IMR-90 (cell line): ENCODE measurements at regions not wholly inside any gene's neighbourhood (a gene's known extent, or its start where the extent isn't known, plus 50 kb on each side); places are given as distances from the start of the nearest gene placed in this dataset.

Experiments used
- ATAC-seq: fragments of 200-7000 bp; cut with Tn5 transposase; 2 replicates; pipeline ENCODE4 v1.9.1; 2020; ENCODE audit warnings: low read depth, mild to moderate bottlenecking, moderate library complexity
- BruUV-seq: library from RNA; stranded (reverse); fragments of 400-500 nt; replicated peaks from 2 replicates; lab custom pipeline; 2021; lab: Mats Ljungman, UMichigan
- CTCF ChIA-PET: fragments of 300-600 bp; formaldehyde crosslinking; extraction: SDS; loops from one replicate; lab custom pipeline; 2021; ENCODE audit warnings: antibody characterized with exemption; lab: Yijun Ruan, JAX
- POLR2A ChIA-PET: fragments of 300-600 bp; sonication (Branson Sonifier 250); formaldehyde crosslinking; loops from one replicate; lab custom pipeline; 2022; ENCODE audit warnings: antibody characterized with exemption; ENCODE audit not compliant: unreplicated experiment; lab: Charles Lee
- DNase-seq: peaks from one replicate; pipeline ENCODE4 v3.0.0; 2013
- H2AFZ ChIP-seq: replicated peaks from 2 replicates; pipeline ENCODE3; 2013; ENCODE audit warnings: low read length, mild to moderate bottlenecking; ENCODE audit not compliant: poor library complexity
- H2AK5ac ChIP-seq: 2 replicates; pipeline ENCODE4 v1.6.1; 2013; ENCODE audit warnings: low read depth, low read length, inconsistent platforms
- H2AK9ac ChIP-seq: replicated peaks from 2 replicates; pipeline ENCODE3; 2013; ENCODE audit warnings: mild to moderate bottlenecking, low read depth, low read length, moderate library complexity; ENCODE audit not compliant: poor library complexity
- H2BK120ac ChIP-seq: 2 replicates; pipeline ENCODE4 v1.6.1; 2013; ENCODE audit warnings: low read depth, low read length, inconsistent platforms
- H2BK15ac ChIP-seq: 3 replicates; pipeline ENCODE4 v1.6.1; 2013; ENCODE audit warnings: low read depth, low read length, inconsistent platforms
- H2BK20ac ChIP-seq: 2 replicates; pipeline ENCODE4 v1.6.1; 2013; ENCODE audit warnings: low read depth, mild to moderate bottlenecking, inconsistent platforms, low read length, moderate library complexity
- H2BK5ac ChIP-seq: 2 replicates; pipeline ENCODE4 v1.6.1; 2013; ENCODE audit warnings: mild to moderate bottlenecking, low read depth, low read length, inconsistent platforms; ENCODE audit not compliant: poor library complexity, severe bottlenecking
- H3K14ac ChIP-seq: replicated peaks from 2 replicates; pipeline ENCODE4 v1.6.1; 2013; ENCODE audit warnings: low read depth, low read length, inconsistent platforms
- H3K18ac ChIP-seq: 2 replicates; pipeline ENCODE4 v1.6.1; 2013; ENCODE audit warnings: low read depth, low read length, control low read depth
- H3K23ac ChIP-seq: 2 replicates; pipeline ENCODE4 v1.6.1; 2013; ENCODE audit warnings: low read depth, low read length, inconsistent platforms
- H3K27ac ChIP-seq: 2 replicates; pipeline ENCODE4 v1.5.1; 2013; ENCODE audit warnings: mild to moderate bottlenecking, control low read depth, low read length; ENCODE audit not compliant: insufficient read depth
- H3K27me3 ChIP-seq: 2 replicates; pipeline ENCODE4 v1.6.1; 2013; ENCODE audit warnings: low read length; ENCODE audit not compliant: control insufficient read depth, insufficient read depth
- H3K36me3 ChIP-seq: 2 replicates; pipeline ENCODE4 v1.6.1; 2013; ENCODE audit warnings: low read length, mixed read lengths; ENCODE audit not compliant: control insufficient read depth, insufficient read depth
- H3K4ac ChIP-seq: 2 replicates; pipeline ENCODE4 v1.6.1; 2013; ENCODE audit warnings: low read depth, low read length, inconsistent platforms
- H3K4me1 ChIP-seq: 2 replicates; pipeline ENCODE4 v1.6.1; 2013; ENCODE audit warnings: low read length, mixed read lengths; ENCODE audit not compliant: control insufficient read depth, insufficient read depth
- H3K4me2 ChIP-seq: 2 replicates; pipeline ENCODE4 v1.6.1; 2013; ENCODE audit warnings: low read depth, mild to moderate bottlenecking, control low read depth, low read length, moderate library complexity
- H3K4me3 ChIP-seq: 2 replicates; pipeline ENCODE4 v1.5.1; 2013; ENCODE audit warnings: low read depth, mild to moderate bottlenecking, control low read depth, low read length, moderate library complexity; ENCODE audit not compliant: insufficient read depth
- H3K56ac ChIP-seq: 2 replicates; pipeline ENCODE4 v1.6.1; 2013; ENCODE audit warnings: low read length, inconsistent platforms; ENCODE audit not compliant: insufficient read depth; ENCODE audit errors: extremely low read depth
- H3K79me1 ChIP-seq, 2 experiments: 2 replicates each; pipeline ENCODE4 v1.6.1; 2013; ENCODE audit warnings: low read length in 2 of 2, inconsistent platforms in 1 of 2, low read depth in 1 of 2
- H3K9ac ChIP-seq: 2 replicates; pipeline ENCODE4 v1.6.1; 2013; ENCODE audit warnings: low read depth, low read length, control low read depth
- H3K9me1 ChIP-seq: 2 replicates; pipeline ENCODE4 v1.6.1; 2013; ENCODE audit warnings: low read length, inconsistent platforms; ENCODE audit not compliant: insufficient read depth
- H3K9me3 ChIP-seq: 2 replicates; pipeline ENCODE4 v1.6.1; 2013; ENCODE audit warnings: low read length; ENCODE audit not compliant: control insufficient read depth, insufficient read depth
- H4K20me1 ChIP-seq: 2 replicates; pipeline ENCODE4 v1.6.1; 2013; ENCODE audit warnings: low read length, inconsistent platforms; ENCODE audit not compliant: insufficient read depth
- H4K5ac ChIP-seq: 2 replicates; pipeline ENCODE4 v1.6.1; 2013; ENCODE audit warnings: mild to moderate bottlenecking, low read depth, low read length, control low read depth
- H4K8ac ChIP-seq, 2 experiments: 2 replicates each; pipeline ENCODE4 v1.6.1; 2013; ENCODE audit warnings: low read depth in 2 of 2, low read length in 2 of 2, control low read depth in 1 of 2, inconsistent platforms in 1 of 2
- H4K91ac ChIP-seq: 2 replicates; pipeline ENCODE4 v1.6.1; 2013; ENCODE audit warnings: low read depth, low read length, inconsistent platforms; ENCODE audit not compliant: insufficient read depth
- BHLHE40 ChIP-seq: fragments of 150-350 bp; IDR thresholded peaks from 2 replicates; pipeline ENCODE4 v1.6.1; 2016; ENCODE audit warnings: mild to moderate bottlenecking, low read depth, low read length
- CHD1 ChIP-seq: IDR thresholded peaks from 2 replicates; pipeline ENCODE4 v1.6.1; 2012; ENCODE audit warnings: low read depth, low read length, improper control_type of control experiment
- FOS ChIP-seq: fragments of 150-350 bp; IDR thresholded peaks from 2 replicates; pipeline ENCODE4 v1.6.1; 2016; ENCODE audit warnings: low read depth, low read length
- MAFK ChIP-seq: IDR thresholded peaks from 2 replicates; pipeline ENCODE4 v1.6.1; 2012; ENCODE audit warnings: low read depth, low read length, improper control_type of control experiment
- MXI1 ChIP-seq: IDR thresholded peaks from 2 replicates; pipeline ENCODE4 v1.6.1; 2012; ENCODE audit warnings: low read depth, mild to moderate bottlenecking, low read length, moderate library complexity, borderline replicate concordance
- NFE2L2 ChIP-seq: fragments of 150-350 bp; IDR thresholded peaks from 2 replicates; pipeline ENCODE4 v1.6.1; 2016; ENCODE audit warnings: low read depth, mild to moderate bottlenecking, low read length
- POLR2A ChIP-seq: IDR thresholded peaks from 2 replicates; pipeline ENCODE4 v1.6.1; 2012; ENCODE audit warnings: mild to moderate bottlenecking, low read depth, low read length
- WGBS, 2 experiments: methylation state at CpG; one replicate each; pipeline versions ENCODE4 v1.1.5 to v1.1.7; 2013; ENCODE audit warnings: missing lambda C conversion rate in 2 of 2; ENCODE audit not compliant: insufficient read length in 1 of 2; ENCODE audit errors: extremely low coverage in 2 of 2; 5-methylcytosine and 5-hydroxymethylcytosine counted together
- dilution Hi-C: fragments of 300-500 bp; cut with HindIII; formaldehyde crosslinking; loops from one replicate; pipeline ENCODE4 v1.14.3; 2018; ENCODE audit warnings: low sequenced_read_pairs; ENCODE audit not compliant: unreplicated experiment
- in situ Hi-C: fragments of 300-500 bp; cut with MboI; formaldehyde crosslinking; loops from 3 replicates; pipeline ENCODE4 v1.14.3; 2019; ENCODE audit warnings: low sequenced_read_pairs, inconsistent platforms, mixed read lengths
- intact Hi-C: fragments of 100-400 bp; cut with micrococcal nuclease; formaldehyde crosslinking; loops from 2 replicates; pipeline ENCODE4 v1.10.0; 2022

- Histone ChIP-seq H3K56ac (no peak overlapping the region), H2BK20ac (no peak overlapping the region), H3K18ac (no peak overlapping the region), H4K91ac (no peak overlapping the region), H2AFZ (no peak overlapping the region), H3K27me3 (no peaks in the 10 kb centered on the region), H3K79me1 (no peaks in the 10 kb centered on the region), H3K14ac (no peak overlapping the region), H3K4me2 (no peak overlapping the region), H3K23ac (no peak overlapping the region), H3K9ac (no peak overlapping the region), H4K5ac (no peak overlapping the region), H2AK5ac (no peak overlapping the region), H3K9me1 (no peaks in the 10 kb centered on the region), H2BK15ac (no peak overlapping the region), H2AK9ac (no peak overlapping the region), H3K4me3 (no peak overlapping the region), H3K9me3 (no peaks in the 10 kb centered on the region), H2BK5ac (no peak overlapping the region), H2BK120ac (no peak overlapping the region), H4K20me1 (no peaks in the 10 kb centered on the region), H3K4ac (no peak overlapping the region), H3K4me1 (no peaks in the 10 kb centered on the region), H3K27ac (no peak overlapping the region), H4K8ac (no peak overlapping the region), H3K36me3 (no peaks in the 10 kb centered on the region)
- in situ Hi-C loops (no loop called here), dilution Hi-C loops (no loop called here), intact Hi-C loops (no loop called here)
- TF ChIP-seq BHLHE40 (no peak), NFE2L2 (no peak), POLR2A (no peak), MXI1 (no peak), MAFK (no peak), FOS (no peak), CHD1 (no peak)
- BruUV-seq: no TSS peak
- POLR2A ChIA-PET: no interaction called here
- no CpG with 5 or more reads among the region's 1 CpG for WGBS, 2 experiments
- CTCF ChIA-PET: no interaction called here
- no peak for DNase-seq
- no peak for ATAC-seq
These were observed 167.1 kb downstream of the NFKBIZ start for GRCh38 chr3:102016417-102016816.
